ENCODE measurements at regions not wholly inside any gene's neighbourhood (a gene's known extent, or its start where the extent isn't known, plus 50 kb on each side); places are given as distances from the start of the nearest gene placed in this dataset.

DNA sequence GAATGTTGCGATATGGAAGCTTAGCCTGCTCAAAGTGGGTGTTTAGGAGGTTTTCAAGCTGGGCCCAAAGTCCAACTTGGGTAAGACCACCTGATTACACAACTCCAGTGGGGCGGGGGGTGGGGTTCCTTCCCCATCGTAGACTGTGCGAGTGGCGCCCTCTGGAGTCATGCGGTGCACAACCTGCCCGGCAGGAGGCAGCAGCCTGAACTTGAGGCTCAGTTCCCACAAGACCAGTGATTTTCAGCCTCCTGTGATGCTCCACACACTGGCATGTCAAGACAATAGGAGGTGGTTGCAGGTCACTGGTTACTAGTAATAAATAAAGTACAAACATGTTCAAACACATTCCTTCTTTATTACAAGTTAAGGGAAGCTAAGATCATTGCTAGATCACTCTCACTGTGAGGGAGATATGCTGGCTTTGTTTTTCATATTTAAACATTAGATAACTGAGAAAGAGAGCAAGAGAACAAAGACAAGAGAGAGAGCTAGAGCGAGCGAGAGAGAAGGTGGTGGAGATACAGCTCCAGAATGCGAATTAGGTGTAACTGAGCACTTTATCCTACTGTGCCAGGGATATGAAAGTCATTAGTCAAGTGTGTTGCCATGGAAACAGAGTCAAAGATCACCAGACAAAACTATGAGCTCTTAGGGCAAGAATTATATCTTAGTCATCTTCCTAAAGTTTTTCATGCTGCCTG, 97.4 kb upstream of the BMPER start:
- no peak for TF ChIP-seq POLR2A (IDR thresholded peaks at IDR 0.05)
- TF ChIP-seq, protein P1, sequence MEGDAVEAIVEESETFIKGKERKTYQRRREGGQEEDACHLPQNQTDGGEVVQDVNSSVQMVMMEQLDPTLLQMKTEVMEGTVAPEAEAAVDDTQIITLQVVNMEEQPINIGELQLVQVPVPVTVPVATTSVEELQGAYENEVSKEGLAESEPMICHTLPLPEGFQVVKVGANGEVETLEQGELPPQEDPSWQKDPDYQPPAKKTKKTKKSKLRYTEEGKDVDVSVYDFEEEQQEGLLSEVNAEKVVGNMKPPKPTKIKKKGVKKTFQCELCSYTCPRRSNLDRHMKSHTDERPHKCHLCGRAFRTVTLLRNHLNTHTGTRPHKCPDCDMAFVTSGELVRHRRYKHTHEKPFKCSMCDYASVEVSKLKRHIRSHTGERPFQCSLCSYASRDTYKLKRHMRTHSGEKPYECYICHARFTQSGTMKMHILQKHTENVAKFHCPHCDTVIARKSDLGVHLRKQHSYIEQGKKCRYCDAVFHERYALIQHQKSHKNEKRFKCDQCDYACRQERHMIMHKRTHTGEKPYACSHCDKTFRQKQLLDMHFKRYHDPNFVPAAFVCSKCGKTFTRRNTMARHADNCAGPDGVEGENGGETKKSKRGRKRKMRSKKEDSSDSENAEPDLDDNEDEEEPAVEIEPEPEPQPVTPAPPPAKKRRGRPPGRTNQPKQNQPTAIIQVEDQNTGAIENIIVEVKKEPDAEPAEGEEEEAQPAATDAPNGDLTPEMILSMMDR (IDR thresholded peaks at IDR 0.05) = no peak
